ENCODE measurements at regions not wholly inside any gene's neighbourhood (a gene's known extent, or its start where the extent isn't known, plus 50 kb on each side); places are given as distances from the start of the nearest gene placed in this dataset.

- Histone ChIP-seq H3K27me3 (no peaks in the 10 kb centered on the region), H3K36me3 (no peaks in the 10 kb centered on the region), H3K9me3 (no peaks in the 10 kb centered on the region), H3K4me1 (no peaks in the 10 kb centered on the region), H3K4me3 (ENCODE audit: low read depth, low read length) (no peak overlapping the region)
- no peak for DNase-seq
- TF ChIP-seq, protein P1, sequence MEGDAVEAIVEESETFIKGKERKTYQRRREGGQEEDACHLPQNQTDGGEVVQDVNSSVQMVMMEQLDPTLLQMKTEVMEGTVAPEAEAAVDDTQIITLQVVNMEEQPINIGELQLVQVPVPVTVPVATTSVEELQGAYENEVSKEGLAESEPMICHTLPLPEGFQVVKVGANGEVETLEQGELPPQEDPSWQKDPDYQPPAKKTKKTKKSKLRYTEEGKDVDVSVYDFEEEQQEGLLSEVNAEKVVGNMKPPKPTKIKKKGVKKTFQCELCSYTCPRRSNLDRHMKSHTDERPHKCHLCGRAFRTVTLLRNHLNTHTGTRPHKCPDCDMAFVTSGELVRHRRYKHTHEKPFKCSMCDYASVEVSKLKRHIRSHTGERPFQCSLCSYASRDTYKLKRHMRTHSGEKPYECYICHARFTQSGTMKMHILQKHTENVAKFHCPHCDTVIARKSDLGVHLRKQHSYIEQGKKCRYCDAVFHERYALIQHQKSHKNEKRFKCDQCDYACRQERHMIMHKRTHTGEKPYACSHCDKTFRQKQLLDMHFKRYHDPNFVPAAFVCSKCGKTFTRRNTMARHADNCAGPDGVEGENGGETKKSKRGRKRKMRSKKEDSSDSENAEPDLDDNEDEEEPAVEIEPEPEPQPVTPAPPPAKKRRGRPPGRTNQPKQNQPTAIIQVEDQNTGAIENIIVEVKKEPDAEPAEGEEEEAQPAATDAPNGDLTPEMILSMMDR (IDR thresholded peaks at IDR 0.05; ENCODE audit: low read depth, low read length): no peak
These were observed 344.2 kb upstream of the BTBD3 start for GRCh38 chr20:11573507-11573906.

DNA sequence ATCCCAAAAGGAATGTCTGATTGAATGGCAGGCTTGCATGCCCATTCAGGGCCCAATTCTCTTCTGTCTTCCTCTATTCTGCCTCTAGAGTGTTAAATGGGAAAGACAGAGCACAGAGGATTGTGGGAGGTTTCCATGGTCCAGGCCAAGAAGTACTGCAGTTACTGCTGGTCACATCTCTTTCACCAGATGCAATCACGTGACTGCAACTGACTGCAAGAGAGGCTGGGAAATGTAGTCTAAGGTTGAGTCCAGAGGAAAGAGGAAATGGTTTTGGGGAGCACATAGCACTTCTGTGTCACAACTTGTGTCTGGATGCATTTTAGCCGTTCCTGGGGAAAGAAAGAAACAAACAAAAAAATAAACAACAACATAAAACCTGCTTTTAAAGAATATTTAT is 336.4 kb upstream of the BTBD3 start:
- Histone ChIP-seq H3K27me3 (no peaks in the 10 kb centered on the region), H3K4me3 (ENCODE audit: low read depth, low read length) (no peak overlapping the region), H3K36me3 (no peaks in the 10 kb centered on the region), H3K4me1 (no peaks in the 10 kb centered on the region), H3K9me3 (no peaks in the 10 kb centered on the region)
- no peak for DNase-seq
- TF ChIP-seq, protein P1 (IDR thresholded peaks at IDR 0.05; ENCODE audit: low read depth, low read length): no peak

GRCh38 chr20:11582060-11582459 is 335.6 kb upstream of the BTBD3 start:
- Histone ChIP-seq H3K9me3 (no peaks in the 10 kb centered on the region), H3K36me3 (no peaks in the 10 kb centered on the region), H3K4me1 (no peaks in the 10 kb centered on the region), H3K27me3 (no peaks in the 10 kb centered on the region), H3K4me3 (ENCODE audit: low read depth, low read length) (no peak overlapping the region)
- TF ChIP-seq, protein P1 (IDR thresholded peaks at IDR 0.05; ENCODE audit: low read depth, low read length): no peak
- DNase-seq: no peak

DNA sequence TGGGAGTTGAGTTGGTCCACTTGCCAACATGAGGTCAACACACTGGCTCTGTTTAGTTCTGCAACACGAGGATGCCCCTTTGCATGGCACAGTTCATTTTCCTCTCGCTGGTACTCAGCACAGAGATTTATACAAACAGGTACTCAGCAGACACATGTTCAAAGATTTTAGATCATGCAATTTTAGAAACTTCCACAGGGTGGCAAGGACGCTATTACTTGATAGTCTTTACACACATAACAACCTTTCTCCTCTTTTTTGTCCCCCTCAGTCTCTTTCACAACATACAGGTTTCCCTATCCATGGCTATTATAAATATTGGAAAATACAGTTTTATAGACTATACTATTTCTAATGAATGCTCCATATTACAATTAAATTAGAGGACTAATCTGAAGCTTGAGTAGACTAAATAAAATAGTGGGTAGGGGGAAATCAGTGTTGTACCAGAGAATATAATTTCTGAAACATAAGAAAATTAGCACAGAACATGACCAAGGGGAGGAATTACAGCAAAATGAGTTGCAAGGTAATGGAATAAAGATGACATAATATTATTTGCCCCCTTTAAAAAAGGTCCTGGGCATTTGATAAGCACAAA is 331.8 kb upstream of the BTBD3 start:
- Histone ChIP-seq H3K27me3 (no peaks in the 10 kb centered on the region), H3K4me3 (ENCODE audit: low read depth, low read length) (no peak overlapping the region), H3K4me1 (no peaks in the 10 kb centered on the region), H3K9me3 (no peaks in the 10 kb centered on the region), H3K36me3 (no peaks in the 10 kb centered on the region)
- TF ChIP-seq, protein P1 (IDR thresholded peaks at IDR 0.05; ENCODE audit: low read depth, low read length): no peak; the same call in 1 of the 2 replicates
- no peak for DNase-seq

DNA sequence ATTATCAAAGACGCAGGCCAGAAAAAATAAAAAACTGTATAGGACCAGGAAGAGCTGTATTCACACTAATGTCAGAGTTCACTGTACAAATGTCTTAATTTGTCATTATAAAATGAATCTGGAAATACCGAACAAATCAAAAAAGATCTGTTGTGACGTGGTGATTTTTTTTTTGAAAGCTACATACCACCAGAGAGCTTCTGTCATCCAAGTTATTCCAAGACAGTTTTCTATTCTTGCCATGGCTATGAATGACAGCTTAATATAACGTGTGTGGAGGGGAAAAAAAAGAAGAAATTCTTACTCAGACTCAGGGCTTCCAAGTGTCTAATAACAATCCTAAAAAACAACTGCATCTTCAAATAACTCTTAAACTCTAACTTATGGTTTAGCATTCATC is 328.8 kb upstream of the BTBD3 start:
- H3K4me1 ChIP-seq: no peaks in the 10 kb centered on the region
- H3K9me3 ChIP-seq: no peaks in the 10 kb centered on the region
- no peak overlapping the region for H3K4me3 ChIP-seq (ENCODE audit: low read depth, low read length)
- TF ChIP-seq, protein P1 (IDR thresholded peaks at IDR 0.05; ENCODE audit: low read depth, low read length): no peak
- H3K27me3 ChIP-seq: no peaks in the 10 kb centered on the region
- H3K36me3 ChIP-seq: no peaks in the 10 kb centered on the region
- no peak for DNase-seq

DNA sequence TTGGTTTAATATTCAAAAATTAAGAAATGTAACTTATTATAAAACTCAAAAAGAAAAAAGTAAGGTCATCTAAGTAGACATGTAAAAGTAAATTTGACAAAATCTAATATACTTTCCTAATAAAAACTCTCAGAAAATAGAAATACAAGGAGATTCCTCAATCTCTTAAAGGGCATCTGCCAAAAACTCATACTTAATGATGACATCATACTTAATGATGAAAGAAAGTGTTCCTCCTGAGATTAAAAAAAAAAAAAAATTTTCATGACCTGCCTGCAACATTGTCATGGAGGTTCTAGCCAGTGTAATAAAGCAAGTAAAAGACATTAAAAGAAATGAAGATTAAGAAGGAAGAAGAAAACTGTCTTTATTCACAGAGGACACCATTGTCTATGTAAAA is 325.7 kb upstream of the BTBD3 start:
- DNase-seq: no peak
- Histone ChIP-seq H3K4me3 (ENCODE audit: low read depth, low read length) (no peak overlapping the region), H3K4me1 (no peaks in the 10 kb centered on the region), H3K36me3 (no peaks in the 10 kb centered on the region), H3K9me3 (no peaks in the 10 kb centered on the region), H3K27me3 (no peaks in the 10 kb centered on the region)
- TF ChIP-seq, protein P1 (IDR thresholded peaks at IDR 0.05; ENCODE audit: low read depth, low read length): no peak
